ENCODE measurements at regions not wholly inside any gene's neighbourhood (a gene's known extent, or its start where the extent isn't known, plus 50 kb on each side); places are given as distances from the start of the nearest gene placed in this dataset.

DNA sequence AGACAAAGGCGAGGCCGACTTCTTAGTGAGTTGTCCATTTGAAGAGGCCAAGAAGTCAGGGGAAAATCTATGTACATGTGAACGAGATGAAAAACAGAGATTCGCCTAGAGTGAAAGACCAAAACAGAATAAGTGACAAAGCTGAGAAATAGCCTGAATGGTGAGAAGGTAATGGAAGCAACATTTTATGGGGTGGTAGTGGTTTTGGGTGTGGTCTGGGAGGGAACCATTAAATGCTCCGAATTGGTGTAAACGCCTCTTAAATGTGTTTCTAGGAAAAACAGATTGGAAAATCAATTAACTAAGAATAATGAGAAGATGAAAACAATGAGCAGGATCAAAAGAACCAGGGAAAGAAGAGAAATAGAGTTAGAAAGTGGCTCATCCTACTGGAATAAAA lies 83.8 kb upstream of the MANSC4 start:
- TF ChIP-seq, protein P1, sequence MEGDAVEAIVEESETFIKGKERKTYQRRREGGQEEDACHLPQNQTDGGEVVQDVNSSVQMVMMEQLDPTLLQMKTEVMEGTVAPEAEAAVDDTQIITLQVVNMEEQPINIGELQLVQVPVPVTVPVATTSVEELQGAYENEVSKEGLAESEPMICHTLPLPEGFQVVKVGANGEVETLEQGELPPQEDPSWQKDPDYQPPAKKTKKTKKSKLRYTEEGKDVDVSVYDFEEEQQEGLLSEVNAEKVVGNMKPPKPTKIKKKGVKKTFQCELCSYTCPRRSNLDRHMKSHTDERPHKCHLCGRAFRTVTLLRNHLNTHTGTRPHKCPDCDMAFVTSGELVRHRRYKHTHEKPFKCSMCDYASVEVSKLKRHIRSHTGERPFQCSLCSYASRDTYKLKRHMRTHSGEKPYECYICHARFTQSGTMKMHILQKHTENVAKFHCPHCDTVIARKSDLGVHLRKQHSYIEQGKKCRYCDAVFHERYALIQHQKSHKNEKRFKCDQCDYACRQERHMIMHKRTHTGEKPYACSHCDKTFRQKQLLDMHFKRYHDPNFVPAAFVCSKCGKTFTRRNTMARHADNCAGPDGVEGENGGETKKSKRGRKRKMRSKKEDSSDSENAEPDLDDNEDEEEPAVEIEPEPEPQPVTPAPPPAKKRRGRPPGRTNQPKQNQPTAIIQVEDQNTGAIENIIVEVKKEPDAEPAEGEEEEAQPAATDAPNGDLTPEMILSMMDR (IDR thresholded peaks at IDR 0.05): no peak
- no peak for TF ChIP-seq POLR2AphosphoS5 (IDR thresholded peaks at IDR 0.05)
- TF ChIP-seq POLR2A (IDR thresholded peaks at IDR 0.05): no peak
